ENCODE measurements at regions not wholly inside any gene's neighbourhood (a gene's known extent, or its start where the extent isn't known, plus 50 kb on each side); places are given as distances from the start of the nearest gene placed in this dataset.
"Not testable (repeated sequence)": the region's sequence is repeated elsewhere in the genome, so short reads cannot be mapped to it uniquely, and the experiment has no call there.

DNA sequence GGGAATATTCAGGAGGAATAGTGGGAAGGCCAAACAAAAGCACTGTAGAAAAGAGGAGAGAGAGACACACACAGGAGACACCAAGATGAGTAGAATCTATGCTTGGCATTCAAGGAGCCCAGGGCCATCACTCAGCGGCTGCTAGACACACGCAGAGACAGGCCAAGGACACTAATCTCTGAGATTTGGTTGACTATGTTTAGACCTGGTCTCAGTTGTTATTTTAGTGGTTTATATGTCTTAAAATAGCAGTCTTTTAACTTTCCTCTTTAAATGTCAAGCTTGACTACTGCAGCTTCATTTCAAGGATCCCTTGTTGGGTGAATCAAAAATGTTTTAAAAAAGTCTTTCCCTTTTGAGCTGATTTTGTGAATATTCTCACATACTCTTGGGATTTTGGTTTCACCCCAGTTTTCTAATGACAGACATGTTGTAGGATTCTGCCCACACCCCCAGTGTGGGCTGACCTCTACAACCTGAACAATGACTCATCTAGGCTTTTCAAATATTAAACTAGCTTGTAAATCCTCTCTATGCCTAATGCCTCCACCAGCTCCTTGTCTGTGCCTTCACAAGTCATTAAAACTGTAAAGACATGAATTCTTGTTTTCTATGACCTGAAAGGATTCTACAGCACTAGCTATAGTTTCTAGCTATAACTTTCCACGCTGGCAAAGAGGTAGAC, 142.7 kb upstream of the EXOC2 start:
- no peak for DNase-seq

DNA sequence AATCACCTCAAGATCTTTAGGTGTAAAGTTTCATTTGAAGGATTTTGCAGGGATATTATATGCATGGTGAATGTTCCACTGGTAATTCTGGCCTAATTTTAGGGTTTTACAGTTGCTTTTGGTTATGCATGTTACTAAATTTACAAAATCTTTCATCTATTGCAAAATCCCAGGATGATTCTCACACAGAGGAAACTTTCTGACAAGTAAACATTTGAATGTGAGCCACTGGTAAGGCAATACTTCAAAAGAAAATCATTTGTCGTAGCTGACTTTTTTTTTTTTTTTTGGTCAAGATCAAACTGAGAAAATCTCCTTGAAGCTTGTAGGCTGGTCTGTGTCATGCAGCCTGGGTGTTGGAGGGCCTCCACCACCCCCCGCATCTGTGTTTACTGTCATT, 141.9 kb upstream of the EXOC2 start:
- no peak for DNase-seq

DNA sequence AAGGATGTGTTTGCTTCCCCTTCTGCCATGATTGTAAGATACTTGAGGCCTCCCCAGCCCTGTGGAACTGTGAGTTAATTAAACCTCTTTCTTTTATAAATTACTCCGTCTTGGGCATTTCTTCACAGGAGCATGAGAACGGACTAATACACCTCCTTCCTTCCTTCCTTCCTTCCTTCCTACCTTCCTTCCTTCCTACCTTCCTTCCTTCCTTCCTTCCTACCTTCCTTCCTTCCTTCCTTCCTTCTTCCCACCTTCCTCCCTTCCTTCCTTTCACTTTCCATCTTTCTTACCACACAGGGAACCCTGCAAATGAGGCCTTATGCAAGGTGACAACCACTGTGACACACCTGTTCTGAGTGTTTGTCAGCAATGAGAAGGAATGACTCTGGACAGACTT, 141.3 kb upstream of the EXOC2 start:
- DNase-seq, result no peak

DNA sequence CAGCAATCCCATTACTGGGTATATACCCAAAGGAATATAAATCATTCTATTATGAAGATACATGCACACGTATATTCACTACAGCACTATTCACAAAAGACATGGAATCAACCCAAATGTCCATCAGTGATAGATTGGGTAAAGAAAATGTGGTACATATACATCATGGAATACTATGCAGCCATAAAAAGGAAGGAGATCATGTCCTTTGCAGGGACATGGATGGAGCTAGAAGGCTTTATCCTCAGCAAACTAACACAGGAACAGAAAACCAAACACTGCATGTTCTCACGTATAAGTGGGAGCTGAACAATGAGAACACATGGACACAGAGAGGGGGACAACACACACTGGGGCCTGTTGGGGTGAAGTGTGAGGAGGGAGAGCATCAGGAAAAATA, 139.9 kb upstream of the EXOC2 start:
- DNase-seq, result not testable (repeated sequence)

DNA sequence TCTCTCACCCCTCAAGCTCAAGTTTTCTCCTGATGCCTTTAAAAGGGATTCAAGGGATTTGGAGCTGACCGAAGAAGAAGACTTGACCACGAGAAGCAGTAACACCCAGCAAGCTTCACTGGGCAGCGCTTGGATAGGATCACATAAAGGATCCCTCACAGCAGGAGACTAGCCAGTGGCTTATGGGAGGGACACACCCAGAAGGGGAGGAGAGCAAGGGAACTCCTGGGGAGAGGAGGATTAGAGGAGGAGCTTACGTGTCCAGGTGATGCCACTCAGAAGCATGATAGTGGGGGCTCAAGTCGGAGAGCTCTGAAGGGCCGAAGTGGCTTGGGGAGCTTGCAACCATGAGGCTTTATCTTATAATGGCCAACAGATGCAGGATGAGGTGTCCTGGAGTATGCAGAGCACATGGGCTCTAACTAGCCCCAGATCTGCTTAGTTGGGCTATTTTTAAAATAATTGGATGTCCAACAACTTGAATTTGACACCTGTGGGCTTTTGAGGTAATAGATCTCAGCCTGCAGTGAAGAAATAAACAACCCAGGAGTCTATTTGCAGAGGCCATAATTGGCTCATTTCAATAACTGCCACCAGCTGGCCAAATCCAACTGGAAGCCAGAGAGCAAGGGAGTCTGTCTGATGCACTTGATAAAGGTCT, 137.9 kb upstream of the EXOC2 start:
- DNase-seq, result peak; percentile 35

DNA sequence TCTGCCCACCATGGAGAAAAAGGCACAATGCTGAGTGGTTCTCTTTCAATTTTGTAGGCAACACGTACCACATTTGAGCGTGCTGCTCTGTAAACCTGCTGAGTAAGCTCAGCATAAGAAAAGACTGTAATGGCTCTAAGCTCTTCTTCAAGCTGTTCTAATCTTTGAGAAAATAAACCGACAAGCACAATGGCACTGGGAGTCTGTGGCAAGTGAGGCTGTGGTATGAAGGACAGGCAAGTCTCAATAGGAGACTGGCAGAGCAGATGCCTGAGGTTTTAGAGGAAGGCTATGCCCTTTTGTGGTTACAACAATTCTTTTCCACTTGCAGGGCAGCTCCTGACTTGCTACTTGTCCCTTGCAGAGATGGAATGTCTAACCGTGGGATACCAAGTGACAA, 136.7 kb upstream of the EXOC2 start:
- DNase-seq, result no peak

DNA sequence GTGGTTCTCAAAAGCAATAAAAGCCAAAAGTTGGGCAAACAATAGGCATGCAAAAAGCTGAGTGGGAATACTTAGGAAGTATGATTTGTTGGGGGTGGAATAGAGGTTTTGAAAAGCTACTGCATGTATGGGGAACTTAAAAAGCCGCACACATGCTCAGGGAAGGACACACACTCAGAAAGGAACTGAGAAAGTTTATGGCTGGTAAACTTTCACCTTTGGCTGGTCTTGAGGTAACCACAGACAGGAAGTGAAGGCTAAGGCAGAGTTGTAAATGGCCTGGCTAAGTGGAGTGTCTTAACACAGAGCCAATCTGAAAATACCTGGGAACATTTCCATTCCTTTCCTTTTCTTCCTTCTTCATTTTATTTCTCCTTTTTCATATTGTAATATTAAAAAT, 134.5 kb upstream of the EXOC2 start:
- no peak for DNase-seq

DNA sequence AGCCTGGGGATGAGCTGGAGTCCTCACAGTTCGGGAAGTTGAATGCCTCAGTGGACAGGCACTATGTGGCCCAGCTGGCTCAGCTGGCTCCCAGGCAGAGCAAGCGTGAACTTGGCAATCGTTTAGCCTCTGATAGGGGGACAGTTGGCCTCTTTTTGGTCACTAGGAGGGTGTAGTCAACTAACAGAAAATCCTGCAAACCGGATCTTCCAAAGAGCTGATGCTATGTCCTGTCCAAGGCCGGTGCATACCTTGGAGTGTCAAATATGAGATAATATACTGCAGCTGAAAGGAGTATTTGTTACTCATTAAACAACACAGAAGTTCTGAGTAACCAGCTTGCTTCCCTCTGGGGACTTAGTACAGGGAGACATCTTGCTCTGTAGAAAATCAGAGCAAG, 126.2 kb upstream of the EXOC2 start:
- DNase-seq, result no peak

DNA sequence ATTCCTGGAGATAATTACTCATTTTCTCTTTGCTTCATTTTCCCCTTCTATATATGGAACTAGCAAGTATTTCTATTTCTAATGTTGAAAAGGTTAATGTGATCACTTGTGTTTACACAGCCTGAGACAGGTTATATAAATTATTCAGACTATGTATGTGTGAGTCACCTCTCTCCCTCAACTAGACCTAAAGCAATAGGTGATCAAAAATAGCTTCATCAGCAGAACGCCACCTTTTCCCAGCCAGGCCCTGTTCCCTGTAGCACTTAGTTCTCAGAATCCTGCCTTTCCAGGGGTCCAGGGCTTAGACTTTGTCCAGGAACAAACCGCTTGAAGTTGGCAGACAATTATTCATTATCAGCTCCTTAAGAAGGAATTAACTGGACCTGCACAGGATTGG, 125.3 kb upstream of the EXOC2 start:
- DNase-seq, result no peak

DNA sequence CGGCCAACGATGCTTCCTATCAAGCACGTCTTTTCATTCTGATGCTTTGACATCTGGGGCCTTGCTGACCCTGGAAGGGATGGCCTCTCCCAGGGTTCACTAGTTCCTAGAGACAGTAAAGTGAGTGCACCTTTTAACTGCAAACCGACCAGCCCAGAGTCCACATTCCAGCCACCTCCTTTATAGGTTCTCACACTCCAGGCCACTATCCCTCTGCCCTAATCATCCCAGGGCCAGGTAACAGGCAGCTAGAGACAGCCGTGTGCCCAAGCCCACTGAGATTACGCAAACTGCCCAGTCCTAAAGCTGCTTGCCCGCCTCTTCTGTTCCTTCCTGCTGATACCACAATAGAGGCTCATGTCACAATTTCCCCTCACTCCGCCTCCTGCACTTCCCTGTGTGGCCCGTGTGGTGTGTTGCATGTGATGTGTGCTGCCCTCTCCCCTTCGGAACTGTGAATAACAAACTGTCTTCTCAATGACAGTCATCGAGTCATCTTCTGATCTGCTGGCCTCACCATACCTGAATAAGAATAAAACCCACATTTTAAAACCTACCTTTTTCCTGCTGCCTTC, 123.7 kb upstream of the EXOC2 start:
- DNase-seq, result no peak

DNA sequence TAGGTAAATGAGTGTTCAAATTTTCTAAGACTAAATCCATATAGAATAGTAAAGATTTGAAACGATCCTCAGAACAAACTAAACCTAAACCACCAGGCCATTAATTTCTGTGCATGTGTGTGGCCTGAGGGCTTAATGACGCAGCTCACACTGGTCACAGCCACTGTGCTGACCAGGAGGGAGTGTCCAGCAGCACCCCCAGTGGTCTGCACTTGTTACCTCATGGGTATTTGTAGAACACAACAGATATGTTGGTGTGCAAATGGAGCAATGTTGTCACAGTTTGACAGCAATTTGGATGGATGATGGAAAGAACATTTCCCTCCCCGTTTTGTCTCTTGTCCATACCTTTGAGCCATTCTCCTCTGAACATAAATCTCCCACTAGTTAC, 122.4 kb upstream of the EXOC2 start:
- no peak for DNase-seq

DNA sequence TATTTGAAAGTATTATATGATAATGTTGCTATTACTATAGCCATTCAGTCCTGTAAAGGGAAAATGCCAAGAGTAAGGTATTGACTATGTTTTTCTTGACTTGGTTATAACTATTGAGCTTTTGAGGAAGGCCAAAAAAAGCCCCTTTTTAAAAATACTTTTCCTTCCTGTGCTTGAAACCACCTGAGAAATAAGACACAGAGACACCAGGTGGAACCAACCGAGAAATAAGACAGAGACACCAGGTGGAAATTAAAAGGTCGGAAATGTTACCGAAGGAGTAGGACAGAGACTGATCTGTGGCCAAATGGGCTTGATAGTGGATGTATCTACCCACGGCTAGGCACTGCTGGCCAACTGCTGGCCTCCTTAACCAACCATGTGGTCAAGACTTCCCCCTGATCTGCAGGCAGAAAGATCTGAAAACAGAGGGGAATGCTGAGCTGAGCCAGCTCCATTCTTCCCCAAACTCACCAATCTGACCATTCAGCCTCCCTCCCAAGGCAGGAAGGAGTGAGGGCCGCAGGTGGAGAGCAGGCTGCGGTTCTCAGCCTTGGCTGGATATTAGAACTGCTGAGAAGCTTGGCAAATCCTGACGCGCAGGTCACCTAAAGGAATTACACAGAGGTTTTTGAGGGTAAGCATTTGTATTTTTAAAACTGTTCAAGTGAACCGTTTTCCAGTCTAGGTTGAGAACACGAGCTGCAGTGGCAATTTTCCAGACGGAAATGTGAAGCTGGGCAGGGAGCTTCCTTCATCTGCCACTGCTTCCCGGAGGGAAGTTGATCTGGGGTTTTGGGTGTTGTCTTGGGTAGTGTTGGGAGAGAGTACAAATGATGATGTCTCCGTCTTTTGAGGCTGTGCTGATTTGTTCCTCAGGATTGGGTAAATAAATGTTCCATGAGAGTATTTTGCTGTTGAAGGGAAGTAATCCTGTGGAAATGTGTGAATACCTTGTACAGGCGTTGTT, 121.7 kb upstream of the EXOC2 start:
- DNase-seq, result no peak

DNA sequence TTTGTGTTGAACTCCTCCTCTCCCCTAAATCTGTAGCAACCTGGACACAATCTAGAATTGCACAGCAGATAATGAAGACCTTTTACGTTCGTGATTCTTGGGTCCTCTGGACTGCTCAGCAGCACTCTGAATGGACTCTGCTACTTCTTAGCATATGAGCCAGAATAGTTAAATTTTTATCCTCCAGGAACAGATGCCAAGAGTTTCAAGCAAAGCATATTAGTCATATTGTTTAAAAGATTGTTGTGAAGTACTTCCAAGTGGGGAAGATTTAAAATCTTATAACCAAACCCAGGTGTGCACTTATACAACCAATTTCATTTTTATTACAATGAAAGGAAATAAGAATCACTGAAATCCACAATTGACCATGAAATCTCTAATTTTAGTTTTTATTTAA, 118.9 kb upstream of the EXOC2 start:
- DNase-seq, result no peak

DNA sequence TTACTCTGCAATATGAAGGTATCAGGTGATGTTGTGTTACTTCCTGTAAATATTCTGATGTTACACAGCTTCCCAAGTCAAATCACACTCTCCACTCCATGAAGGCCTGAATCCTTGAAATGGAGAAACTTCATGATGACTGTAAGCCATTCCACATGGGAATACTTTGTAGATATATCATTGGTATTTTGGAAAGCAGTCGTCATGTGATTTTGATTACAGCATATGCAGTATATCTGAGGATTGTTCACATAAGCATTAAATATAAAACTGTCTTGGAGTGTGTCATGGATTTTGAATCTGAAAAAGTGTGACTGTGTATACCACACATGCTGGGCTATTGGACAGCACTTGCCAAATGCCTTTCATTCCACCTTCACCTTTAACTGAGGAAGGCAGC, 118.3 kb upstream of the EXOC2 start:
- DNase-seq, result no peak

DNA sequence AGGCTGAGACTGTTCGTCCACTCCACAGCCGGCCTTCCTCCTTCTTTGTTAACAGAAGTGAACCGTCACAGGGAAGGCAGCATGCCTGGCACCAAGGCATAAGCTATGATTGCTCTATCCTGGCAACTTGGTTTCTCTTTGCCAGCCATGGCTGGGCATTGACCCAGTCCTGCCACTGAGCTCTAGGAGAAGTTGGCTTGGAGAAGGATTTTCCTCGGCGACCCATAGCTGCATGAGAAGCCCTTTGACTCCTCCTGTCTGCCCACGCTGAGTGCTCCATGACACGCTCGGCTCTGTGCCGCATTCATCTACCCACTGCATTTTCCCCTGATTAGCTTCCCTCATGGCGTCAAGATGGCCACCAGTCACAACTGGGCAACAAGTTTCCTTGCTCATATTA, 111.8 kb upstream of the EXOC2 start:
- DNase-seq, result no peak

DNA sequence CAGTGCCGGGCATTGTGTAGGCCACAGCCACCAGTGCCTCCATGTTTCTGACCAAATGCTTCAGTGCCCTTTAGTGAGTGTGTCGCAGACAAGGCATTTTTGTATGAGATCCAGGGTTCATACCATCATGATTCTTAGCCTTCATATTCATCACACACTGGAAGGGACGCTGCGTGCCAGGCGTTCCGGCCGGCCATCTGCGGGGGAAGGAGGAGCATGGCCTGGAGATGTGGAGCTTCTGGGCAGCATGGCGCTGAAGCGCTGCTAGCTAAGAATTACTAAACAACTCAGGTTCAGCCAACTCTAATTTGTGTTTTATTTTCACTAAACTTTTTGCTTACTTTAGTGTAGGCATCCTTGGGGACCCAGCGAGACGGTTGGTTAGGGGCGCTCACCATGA, 111.4 kb upstream of the EXOC2 start:
- DNase-seq, result no peak

DNA sequence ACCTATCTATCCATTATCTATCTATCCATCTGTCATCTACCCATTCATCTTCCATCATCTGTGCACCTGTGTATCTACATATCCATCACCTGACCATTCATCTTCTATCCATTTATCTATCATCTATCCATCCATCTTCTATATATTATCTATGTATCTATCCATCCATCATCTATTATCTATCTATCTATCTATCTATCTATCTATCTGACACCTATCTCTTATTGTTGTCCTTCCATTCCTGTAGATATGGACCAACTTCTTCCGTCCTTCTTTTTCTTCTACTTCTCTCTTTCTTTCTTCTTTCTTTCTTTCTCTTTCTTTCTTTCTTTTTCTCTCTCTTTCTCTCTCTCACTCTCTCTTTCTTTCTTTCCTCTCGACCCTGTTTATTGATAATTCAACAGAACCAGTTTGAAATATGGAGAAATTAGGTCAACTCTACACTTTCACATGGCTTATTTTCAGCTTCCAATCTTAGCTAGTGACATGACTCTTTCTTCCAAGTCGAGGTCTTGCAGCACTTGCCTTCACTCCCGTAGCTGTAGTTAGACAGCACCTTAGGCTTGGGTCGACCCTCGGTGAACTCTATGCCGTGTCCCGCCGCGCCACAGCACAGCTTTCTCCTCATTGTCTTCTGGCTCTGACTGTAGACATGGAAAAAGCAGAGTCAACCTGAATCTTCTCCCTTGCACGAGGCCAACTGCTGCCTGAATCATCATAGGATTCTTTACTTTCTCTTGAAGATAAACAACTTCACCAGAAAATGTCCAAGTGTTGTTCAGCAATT, 110.4 kb upstream of the EXOC2 start:
- no peak for DNase-seq

DNA sequence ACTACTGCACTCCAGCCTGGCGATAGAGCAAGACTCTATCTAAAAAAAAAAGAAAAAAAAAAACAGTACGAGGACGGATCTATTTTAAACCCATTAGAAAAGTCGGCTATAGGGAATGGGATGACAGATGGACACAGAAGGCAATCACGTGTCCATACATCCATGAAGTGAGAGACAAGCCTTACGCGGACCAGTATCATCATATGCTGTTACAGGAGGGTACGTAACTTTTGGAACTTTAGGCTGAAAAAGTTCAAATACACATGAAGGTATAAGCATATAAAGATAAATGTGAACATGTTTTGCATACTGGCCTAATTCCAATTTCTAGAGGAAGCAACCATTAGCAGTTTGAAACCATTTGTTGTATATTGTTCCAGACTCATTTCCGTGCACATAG, 109.8 kb upstream of the EXOC2 start:
- no peak for DNase-seq

DNA sequence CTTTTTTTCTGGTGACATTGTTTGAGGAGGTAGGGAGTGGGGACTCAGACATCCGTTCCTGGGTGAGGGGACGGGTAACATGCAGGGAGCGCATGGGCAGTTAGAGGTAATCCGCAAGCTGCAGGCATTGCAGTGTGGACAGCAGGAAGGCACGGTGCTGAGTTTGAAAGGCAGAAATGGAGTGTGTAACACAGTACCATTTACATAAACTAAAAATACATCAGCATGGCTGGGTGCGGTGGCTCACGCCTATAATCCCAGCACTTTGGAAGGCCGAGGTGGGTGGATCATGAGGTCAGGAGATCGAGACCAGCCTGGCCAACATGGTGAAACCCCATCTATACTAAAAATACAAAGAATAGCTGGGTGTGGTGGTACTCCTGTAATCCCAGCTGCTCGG, 109.3 kb upstream of the EXOC2 start:
- DNase-seq, result not testable (repeated sequence)

DNA sequence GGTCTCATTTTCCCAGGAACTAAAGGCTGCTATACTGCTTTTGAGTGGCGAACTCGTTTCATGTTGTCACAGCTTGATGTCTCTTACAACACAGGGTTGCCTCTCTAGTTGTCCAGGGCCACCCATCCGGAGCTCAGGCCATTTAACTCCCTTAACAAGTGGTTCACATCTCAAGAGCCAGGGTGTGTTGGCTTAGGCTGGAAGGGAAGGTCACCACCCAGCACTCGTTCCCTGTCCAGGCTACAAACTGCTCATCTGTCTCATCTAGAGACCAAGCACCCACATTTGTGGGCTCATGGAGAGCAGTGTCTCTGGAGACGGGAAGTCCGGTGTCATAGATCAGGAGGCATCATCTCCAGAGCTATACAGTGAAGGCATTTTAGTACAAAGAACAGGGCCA, 106.8 kb upstream of the EXOC2 start:
- no peak for DNase-seq

DNA sequence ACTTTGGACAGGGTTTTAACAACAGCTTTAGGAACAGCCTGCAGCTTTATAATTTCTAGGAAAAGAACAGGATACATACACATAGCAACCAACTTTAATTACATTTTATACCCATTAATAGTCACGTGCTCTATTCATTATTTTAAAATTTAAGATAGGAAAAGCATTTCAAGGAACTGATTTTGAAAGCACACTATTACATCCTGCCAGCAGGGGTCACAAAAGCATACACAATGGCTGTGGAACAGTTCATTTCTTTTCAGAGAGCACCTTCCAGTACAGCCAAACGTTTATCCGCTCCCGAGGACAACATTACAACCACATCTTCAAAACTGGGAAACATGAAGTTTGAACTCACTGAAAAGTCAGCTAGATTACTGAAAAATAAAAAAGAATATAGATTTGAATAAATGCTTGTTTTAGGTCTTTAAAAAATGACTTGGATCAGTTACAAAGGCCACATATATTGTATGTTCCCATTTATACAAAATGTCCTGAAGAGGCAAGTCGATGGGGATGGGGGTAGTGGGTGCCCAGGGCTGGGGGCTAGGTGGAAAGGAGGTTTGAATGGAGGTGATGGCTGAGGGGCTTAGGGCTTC, 104.6 kb upstream of the EXOC2 start:
- DNase-seq, result peak; percentile 9

DNA sequence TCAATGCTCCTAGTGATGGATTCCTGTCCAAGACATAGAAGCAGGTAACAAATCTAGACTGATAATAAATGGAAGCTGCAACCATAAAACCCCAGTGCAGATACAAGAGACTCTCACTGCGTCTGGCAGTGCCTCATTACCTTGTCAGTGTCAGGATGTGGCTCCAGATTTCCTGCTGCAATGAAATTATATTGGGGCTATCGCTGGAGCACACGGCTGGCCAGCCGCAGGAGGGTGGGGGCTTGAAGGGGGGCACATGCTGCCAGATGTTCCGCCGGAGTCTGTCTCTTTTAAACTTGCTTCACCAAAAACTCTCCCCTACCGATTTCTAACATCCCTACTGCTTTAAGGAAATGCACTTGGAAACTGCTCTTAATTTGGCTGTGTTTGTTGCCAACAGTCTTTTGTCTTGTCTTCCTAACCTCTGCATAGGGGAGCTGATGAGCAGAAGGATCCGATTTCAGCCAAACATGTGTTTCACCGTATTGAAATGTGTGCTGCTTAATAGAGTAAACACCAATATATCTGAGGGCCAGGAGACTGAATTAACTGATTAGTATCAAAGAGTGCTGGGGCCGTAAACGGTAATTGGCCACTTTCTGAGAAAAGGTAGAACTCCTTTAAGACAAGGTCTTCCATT, 102.2 kb upstream of the EXOC2 start:
- DNase-seq, result no peak

Data from NCI-H774 (cell line).